ENCODE measurements at regions not wholly inside any gene's neighbourhood (a gene's known extent, or its start where the extent isn't known, plus 50 kb on each side); places are given as distances from the start of the nearest gene placed in this dataset.
"Not testable (repeated sequence)": the region's sequence is repeated elsewhere in the genome, so short reads cannot be mapped to it uniquely, and the experiment has no call there.

DNA sequence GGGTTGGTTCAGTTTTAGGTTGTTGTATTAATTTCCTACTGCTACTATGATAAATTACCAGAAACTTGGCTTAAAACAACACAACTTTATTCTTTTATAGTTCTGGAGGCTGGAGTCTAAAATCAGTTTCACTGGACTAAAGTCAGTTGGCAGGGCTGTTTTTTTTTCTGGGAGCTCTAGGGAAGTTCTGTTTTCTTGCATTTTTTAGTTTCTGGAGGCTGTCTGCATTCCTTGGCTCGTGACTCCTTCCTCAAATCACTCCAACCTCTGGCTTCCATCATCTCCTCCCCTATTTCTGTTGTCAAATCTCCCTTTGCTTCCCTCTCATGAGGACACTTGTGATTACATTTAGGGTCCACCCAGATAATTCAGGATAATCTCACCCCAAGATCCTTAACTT is 51.3 kb upstream of the SUB1 start:
- no peak for DNase-seq

DNA sequence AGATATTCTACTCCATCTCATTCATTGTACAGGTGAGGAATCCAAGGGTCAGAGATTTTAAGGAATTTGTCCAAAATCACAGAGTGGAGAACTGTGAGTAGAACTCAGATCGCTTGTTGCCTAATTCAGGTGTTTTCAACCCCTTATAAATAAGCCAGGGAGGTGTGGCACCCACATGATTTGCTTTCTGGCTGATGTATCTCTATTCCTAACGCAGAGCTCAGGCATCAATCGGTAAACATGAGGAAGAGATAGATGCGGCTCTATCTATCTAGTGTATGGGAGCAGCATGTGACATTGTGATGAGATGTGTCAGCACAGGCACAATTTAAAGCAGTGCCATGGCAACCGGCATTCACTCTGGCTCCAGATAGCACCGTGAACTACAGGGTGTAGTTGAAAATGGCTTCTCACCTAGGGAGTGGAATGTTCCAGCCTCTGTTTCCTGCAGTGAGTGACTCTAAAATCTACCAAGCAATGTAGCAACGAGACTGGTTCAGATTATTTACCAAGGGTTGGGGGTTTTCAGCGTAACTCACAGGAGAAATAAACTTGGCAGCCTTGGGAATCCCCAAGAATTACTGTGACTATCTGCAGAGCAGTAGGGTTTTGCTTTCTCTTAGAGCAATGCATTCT is 53.4 kb upstream of the SUB1 start:
- DNase-seq = no peak

GRCh38 chr5:32527321-32527720 is 58.0 kb upstream of the SUB1 start:
- not testable (repeated sequence) for DNase-seq

- no peak for DNase-seq
These were observed 58.5 kb upstream of the SUB1 start for GRCh38 chr5:32526810-32527209.

- no peak for DNase-seq
These were observed 61.7 kb upstream of the SUB1 start for GRCh38 chr5:32523625-32524024.

DNA sequence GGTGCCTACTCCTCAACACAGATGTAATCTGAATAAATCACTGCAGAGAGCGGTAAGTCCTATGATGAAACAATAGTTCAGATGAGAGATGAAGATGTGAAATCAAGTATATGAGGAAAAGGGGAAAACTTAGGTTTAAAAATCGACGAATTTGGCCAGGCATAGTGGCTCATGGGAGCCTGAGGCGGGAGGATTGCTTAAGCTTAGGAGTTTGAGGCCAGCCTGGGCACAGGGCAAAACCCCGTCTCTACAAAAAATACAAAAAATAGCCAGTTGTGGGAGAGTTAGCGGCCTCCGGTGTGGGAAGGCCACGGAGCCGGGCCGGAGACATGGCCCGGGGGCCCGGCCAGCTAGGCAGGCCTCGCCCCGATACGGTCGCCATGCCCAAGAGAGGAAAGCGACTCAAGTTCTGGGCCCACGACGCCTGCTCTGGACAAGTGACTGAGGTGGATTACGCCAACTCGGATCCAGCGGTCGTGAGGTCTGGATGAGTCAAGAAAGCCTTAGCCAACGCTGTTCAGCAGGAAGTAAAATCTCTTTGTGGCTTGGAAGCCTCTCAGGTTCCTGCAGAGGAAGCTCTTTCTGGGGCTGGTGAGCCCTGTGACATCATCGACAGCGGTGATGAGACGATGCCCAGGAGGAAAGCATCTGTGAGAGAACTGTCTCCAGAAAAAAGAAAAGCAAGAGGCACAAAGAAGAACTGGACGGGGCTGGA is 62.8 kb upstream of the SUB1 start:
- no peak for DNase-seq

DNA sequence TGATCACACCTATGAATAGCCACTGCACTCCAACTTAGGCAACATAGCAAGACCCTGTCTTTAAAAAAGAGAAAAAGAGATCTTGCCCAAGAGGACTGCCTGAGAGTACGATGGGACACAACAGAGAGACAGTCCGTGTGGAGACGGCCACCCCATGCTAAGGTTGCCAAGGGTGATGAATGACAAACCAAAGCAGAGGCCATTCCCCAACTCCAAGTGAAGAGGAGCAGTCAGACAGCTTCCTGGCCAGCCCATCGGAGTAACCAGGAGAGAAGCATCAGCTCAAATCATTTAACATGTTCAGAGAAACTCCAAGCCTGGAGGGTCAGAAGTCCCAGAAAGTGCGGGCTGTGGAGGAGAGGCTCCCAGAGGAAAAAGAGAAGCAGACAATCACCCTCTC is 63.9 kb upstream of the SUB1 start:
- DNase-seq = no peak

DNA sequence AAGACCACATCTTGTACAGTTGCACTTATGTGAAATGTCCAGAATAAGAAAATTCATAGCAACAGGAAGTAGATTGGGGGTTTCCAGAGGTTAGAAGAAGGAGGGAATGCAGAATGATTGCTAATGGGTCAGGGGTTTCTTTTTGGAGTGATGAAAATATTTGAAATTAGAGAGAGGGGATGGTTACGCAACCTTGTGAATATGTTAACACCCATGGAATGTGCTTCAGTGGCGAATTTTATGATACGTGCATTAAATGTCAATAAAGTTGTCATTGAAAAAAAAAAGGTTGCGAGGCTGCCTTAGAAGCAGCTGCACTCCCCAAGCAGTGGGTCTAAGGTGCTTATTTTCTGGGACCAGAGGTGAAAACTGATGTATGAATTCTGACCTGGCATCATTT is 64.4 kb upstream of the SUB1 start:
- DNase-seq = no peak

- DNase-seq = no peak
These were observed 65.0 kb upstream of the SUB1 start for GRCh38 chr5:32520356-32520755.

- no peak for DNase-seq
These were observed 65.8 kb upstream of the SUB1 start for GRCh38 chr5:32519508-32519907.

GRCh38 chr5:32514806-32515205 is 70.3 kb upstream of the ZFR start:
- DNase-seq = no peak

DNA sequence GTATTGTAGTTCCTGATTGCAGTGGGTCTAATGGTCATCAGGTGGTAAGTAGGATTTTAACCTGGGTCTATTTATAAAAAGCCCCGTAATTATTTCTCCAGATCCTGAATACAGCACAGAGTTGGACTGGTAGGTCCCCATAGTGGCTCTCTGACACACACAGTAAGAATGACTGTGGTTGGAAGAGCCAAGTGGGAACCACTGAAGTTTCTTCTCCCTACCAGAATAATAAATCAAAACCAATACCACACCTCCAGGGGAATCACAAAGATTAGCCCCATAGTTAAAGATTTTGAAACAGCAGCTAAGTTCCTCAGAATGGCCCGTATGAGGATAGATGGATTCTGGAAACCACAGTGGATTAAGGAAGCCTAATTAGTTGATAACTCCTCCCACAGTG is 68.4 kb upstream of the ZFR start:
- no peak for DNase-seq

GRCh38 chr5:32511776-32512374 is 67.3 kb upstream of the ZFR start:
- DNase-seq = no peak

DNA sequence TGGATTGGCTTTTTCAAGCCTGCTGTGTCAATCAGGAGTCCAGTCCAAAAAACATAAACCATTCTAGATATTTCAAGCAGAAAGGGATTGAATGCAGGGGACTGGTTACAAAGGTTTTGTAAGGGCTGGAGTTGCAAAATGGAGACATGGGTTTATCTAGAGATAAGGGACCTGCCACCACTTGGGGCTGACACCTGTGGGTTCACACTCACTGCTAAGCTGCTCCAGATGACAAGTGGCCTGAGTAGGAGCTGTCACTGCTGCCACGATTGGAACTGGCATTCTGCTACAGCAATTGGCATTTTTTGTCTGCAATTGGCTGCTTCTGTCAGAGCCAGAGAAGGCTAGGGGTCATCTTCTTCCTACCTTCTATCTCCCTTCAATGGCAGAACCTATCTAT is 66.3 kb upstream of the ZFR start:
- no peak for DNase-seq

DNA sequence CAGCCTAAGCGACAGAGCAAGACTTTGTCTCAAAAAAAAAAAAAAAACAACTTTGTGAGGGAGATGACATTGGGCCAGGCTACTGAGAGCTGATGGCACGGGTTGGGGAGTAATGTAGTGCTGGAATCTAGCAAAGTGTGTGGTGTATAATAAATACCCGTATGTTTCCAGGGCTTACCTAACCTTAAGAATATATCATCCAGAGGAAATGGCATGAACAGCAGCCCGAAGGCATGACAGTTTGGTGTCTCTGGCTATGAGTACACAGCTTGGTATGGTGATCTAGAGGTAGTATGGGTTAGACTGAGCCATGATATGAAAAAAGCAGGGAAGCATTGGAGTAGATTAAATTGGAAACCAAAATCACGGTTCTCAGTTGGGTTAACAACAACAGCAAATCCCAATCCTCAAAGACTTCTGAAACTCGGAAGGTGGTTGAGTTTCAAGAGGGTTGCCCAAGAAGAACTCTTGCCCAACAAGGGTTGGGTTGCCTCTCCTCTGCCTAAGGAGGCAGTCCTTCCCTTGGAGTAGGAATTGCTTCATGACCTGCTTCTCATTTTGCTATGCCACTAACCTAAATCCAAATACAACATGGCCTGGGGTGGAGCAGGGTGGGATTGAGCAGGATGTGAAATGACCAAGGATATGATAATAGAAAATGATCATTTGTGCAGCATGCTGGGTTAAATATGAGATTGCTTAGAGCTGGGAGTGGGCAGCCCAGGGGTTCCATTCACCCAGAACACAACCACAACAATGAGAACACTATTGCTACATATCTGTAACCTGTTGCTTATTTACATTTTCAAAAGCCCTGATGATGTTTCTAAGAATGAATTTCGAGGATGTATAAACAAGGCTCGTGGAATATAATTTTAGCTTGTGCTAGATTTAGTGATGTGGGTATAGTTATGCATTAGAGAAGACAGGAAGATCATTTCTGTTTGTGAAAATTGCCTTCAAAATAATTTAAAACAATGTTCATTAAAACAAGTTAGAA is 64.6 kb upstream of the ZFR start:
- DNase-seq = no peak

- no peak for DNase-seq
These were observed 63.3 kb upstream of the ZFR start for GRCh38 chr5:32507738-32508434.

- no peak for DNase-seq
These were observed 62.3 kb upstream of the ZFR start for GRCh38 chr5:32506799-32507198.

GRCh38 chr5:32506201-32506661 is 61.7 kb upstream of the ZFR start:
- no peak for DNase-seq

- DNase-seq = no peak
These were observed 61.2 kb upstream of the ZFR start for GRCh38 chr5:32505756-32506155.

GRCh38 chr5:32504989-32505596 is 60.6 kb upstream of the ZFR start:
- DNase-seq = no peak

DNA sequence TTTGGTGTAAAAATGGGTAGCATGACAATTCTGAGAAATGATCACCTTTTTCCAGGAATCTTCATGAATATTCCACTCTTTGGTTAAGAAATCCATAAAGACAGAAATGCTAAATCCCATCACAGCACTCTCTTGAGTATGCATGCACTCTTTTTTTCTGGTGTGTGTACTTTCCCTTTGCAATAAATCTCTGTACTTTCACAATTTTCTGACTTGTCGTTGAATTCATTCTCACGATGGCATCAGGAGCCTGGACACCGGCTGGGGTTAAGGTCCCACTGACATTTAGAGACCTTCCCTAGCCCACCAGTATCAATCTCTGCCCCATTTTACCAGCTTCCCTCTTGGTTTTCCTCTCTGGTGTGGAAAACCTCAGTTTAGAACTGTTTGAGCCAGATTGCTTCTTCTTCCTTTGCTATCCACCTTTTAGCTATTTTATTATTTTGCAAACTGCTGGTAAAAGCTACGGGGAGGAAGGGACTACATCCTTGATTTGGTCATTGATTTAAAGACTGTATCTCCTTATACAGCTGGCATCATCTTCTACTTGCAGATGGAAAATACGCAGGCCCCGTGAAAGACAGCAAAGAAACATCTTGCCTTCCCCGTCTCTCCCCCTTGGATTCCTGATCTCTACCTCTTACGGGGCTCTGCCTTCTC is 59.9 kb upstream of the ZFR start:
- DNase-seq = no peak

DNA sequence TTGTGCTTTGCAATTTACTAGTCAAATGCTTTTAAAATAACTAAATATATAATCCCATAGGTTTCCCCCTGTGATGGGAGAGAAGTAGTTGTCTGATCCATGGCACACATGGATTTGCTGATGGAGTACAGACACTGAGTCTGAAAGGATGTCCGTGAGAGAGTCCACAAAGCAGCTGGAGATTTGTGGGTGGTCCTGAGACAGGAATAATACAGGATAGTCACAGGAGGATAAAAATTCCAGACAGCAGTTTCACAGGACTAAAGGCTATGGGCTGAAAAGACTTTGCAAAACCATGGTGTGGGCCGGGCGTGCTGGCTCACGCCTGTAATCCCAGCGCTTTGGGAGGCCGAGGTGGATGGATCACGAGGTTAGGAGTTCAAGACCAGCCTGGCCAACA is 58.7 kb upstream of the ZFR start:
- no peak for DNase-seq

Measured in NCI-H1048 (cell line).